ENCODE measurements at regions not wholly inside any gene's neighbourhood (a gene's known extent, or its start where the extent isn't known, plus 50 kb on each side); places are given as distances from the start of the nearest gene placed in this dataset.

DNA sequence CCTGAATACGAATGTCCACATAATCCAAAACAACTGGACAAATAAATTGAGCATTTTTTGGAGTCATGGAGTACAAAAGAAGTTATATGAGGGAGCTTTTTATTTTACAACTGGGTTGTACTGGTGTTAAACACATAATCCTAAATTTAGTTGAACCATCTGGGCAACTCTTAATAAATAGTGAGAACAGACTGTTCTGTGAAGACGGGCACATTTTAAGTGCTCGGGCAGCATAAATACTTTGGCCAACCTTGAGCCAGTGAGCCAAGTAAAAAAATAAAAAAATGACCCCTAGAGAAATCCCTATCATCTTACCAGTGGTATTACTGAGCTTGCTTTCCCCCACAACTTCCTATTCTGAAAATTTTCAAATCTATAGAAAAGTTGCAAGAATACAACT lies 50.9 kb upstream of the PSME4 start (continued):
- TF ChIP-seq CREB1 (IDR thresholded peaks at IDR 0.05) (no peak), EP300 (IDR thresholded peaks at IDR 0.05; ENCODE audit: borderline replicate concordance in 1 of 2, low read depth in 2 of 2, low read length in 2 of 2) (no peak)

All from H1 (cell line).